ENCODE measurements at regions not wholly inside any gene's neighbourhood (a gene's known extent, or its start where the extent isn't known, plus 50 kb on each side); places are given as distances from the start of the nearest gene placed in this dataset.

- TF ChIP-seq POLR2AphosphoS5 (IDR thresholded peaks at IDR 0.05; ENCODE audit: borderline replicate concordance, low read depth, low read length) (no peak), EZH2 (IDR thresholded peaks at IDR 0.05) (no peak)
Observed at GRCh38 chr2:211302676-211303075, 746.3 kb downstream of the CPS1 start.
